ENCODE measurements at regions not wholly inside any gene's neighbourhood (a gene's known extent, or its start where the extent isn't known, plus 50 kb on each side); places are given as distances from the start of the nearest gene placed in this dataset.

DNA sequence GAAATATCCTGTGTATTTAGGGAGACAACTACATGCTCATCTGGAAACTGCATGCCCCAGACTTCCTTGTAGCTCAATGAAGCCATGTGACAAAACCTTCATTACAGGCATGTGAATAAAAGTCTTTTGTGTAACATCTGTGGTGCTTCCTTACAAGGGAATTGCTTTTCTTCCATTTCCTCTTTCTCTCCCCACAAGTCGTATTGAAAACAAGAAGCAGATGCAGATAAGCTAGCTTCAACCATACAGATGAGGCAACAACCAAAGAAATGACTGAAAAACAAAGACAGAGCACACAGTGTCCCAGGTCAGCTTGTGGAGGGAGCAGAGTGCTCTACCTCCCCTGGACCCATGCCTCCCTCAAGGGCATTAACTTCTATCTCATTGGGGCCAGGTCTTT lies 115.8 kb upstream of the INPP4B start:
- DNase-seq (ENCODE audit: low read depth): peak; percentile 43

DNA sequence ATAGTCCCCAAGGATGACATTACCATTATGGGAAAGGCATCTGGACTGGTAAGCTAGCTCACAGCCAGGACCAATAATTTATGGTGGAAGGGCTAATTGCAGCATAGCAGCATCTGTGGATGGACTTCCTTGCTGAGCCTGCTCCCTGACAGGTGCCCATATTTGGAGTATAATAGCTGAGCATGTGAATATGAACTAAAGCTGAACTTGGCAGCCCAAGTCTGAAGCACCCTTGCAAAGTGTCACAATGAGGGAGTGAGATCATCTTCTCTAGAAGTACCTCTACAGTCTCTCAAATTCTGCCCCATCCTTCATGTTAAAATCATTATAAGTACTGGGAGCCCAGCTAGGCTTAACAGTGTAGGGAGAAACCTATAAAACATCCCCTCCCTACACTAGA lies 128.2 kb upstream of the INPP4B start:
- no peak for DNase-seq (ENCODE audit: low read depth)

GRCh38 chr4:142975618-142976017 lies 129.5 kb upstream of the INPP4B start:
- DNase-seq (ENCODE audit: low read depth): no peak

- DNase-seq (ENCODE audit: low read depth): no peak
Measured at GRCh38 chr4:142976482-142976881, 130.4 kb upstream of the INPP4B start.

DNA sequence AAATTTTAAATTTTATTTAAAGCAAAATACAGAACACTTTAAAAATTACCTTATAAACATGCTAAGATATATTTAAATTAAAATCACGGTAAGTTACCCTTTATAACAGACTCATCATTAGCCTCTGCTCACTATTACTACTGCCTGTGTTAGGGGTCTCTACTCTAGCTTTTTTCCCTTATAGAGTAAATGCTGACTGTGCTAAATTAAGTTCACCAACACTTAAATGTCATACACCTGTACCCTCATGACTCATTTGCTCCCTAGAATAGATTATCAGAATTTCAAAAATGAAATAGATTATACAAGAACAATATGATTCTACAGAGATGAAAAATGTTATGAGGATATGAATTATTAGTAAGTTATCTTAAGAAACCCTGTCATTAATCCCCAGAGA lies 131.1 kb upstream of the INPP4B start:
- no peak for DNase-seq (ENCODE audit: low read depth)

DNA sequence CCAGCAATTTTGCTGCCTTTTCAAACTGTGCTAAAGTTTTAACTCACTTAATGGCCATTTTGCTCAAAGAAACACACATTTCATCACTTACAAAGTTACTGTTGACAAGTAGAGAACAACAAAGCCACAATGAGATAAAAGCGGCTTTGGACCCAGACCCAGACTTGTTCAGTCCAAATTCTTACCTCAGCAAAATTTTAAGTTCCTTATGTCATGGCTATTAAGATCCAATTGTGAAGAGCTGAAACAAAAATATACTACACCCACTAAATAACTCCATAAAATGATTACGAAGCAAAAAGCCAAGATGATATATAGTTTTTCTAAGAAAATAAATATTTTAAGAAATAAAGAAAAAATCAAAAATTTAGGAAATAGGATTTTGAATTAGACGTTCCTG lies 137.0 kb upstream of the INPP4B start:
- no peak for DNase-seq (ENCODE audit: low read depth)

DNA sequence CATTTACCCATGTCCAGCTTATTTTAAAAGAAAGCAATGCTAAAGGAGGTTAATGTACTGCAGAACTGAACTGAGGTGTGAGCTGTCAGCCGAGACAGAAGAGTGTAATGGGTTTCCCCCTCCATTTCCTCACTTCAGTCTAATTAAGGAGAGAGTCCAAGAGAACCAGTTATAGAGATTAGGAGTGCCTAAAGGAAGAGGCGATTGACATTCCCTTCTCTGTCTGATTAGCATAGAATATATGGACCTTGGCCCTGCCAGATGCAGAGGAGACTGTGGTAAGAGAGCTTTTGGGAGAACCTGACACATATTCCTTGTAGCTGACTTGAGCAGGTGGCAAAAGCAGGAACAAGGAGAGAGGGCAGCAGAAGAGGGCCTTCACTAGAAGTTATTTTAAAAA lies 137.5 kb upstream of the INPP4B start:
- no peak for DNase-seq (ENCODE audit: low read depth)

DNA sequence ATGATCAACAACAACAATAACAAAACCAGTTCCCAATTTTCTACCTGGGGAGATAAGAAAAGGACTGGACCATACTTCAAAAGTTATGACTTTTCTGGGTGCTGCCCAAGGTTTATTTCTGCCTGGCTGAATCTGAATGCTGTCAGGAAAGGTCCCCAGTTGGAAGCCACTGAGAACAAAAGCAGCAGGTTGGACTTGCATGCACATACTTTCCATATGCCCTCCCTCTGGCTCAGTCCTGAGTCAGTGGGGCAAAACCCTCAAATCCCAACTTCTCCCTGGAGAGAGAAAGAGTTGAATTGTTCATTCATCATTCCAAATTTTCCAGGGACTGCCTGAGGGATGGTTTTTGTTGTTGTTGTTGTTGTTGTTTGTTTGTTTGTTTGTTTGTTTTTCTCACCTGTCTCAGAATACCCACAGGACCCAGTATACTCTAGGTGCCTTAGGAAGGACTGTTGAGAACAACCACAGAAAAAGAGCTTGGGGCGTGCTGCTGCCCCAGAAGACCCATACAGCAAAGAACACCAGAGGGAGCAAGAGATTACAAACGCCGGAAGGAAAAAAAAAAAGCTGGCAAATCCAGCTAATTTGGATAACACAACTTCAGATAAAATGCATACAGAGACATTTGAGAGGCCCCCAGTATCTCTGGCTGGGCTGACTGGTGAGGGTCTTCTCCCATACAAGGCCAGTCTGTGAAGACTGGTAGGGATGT lies 138.9 kb upstream of the INPP4B start:
- peak; percentile 26 for DNase-seq (ENCODE audit: low read depth)

- DNase-seq (ENCODE audit: low read depth): peak; percentile 58
Measured at GRCh38 chr4:143016171-143016570, 168.5 kb upstream of the USP38 start.

DNA sequence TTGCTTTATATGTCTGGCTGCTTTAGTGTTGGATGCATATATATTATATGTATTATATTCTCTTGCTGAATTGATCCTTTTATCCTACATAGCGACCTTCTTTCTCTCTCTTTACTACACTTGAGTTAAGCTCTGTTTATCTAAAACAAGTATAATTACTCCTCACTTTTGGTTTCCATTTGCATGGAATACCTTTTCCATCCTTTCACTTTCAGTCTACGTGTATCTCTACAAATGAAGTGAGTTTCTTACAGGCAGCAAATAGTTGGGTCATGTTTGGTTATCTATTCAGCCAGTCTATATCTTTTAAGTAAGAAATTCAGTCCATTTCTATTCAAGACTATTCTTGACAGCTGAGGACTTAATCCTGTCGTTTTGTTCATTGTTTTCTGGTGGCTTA lies 167.5 kb upstream of the USP38 start:
- no peak for DNase-seq (ENCODE audit: low read depth)

DNA sequence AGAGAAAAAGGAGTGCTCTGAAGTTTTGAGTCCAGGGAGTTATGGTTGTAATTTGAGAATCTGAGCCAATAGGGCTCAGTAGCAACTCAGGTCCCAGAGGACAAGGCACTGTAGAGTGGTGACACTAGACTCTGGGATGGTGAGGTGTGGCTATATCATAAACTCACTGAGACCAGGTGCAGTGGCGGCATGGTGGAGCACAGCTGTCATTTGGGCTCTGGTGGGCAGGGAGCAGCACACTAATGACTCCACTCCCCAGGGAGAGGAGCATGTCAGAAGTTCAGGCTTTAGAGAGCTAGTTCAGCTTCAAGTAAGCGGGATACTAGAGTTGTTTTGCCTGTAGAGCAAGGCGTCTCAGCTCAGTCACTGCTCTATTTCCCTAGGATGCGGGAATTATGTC lies 165.4 kb upstream of the USP38 start:
- no peak for DNase-seq (ENCODE audit: low read depth)

GRCh38 chr4:143021384-143021783 lies 163.3 kb upstream of the USP38 start:
- no peak for DNase-seq (ENCODE audit: low read depth)

GRCh38 chr4:143023239-143023918 lies 161.3 kb upstream of the USP38 start:
- peak; percentile 28 for DNase-seq (ENCODE audit: low read depth)

GRCh38 chr4:143025081-143025704 lies 159.5 kb upstream of the USP38 start:
- DNase-seq (ENCODE audit: low read depth): peak; percentile 73

DNA sequence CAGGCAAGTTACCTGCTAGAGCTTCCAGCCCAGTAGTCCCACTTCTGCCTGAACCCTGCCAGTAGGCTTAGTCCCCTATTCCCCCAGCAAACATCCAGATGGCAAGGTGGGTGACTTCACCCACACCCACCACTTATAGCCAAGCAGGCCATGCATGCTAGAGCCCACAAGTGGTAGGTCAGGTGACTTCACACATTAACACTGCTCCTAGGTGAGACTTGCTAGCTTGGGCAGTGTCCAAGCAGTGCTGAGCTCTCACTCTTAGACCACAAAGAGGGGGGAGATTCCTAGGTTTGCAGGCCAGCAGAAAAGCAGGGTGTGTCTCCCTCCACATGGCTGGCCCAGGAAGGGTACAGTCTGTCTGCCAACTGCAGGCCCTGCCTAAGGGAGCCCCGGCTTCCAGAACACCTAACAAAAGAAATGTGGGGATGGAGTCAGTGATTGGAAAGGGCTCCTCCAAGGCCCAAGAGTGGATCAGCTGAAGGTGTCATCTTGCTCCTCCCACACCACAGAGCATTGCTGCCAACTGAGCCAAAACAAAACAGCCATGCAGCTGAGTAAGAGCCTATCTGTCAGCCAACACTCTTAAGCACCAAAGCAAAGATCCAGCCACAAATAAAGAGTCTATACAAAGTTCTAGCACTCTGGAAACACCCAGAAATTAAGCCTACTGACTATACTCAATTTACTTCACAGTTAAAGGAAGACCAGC lies 158.1 kb upstream of the USP38 start:
- peak; percentile 24 for DNase-seq (ENCODE audit: low read depth)

DNA sequence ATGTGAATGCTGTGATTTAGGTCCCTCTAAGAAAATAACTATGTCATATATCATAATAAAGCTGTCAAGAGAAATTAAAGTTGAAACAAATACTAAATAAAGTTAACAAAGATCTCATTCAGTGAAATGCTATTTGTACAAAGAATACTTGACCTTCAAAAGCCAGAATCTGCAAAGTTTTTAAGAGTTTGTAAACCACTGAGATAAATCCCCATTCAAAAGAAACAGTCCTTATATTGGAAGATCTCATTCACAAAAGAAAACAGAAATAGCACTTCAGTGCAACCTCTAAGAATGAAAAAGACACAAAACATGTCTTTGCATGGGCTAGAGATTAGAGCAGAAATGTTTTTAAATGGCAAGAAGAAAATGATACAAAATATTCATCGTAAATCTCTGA lies 149.1 kb upstream of the USP38 start:
- no peak for DNase-seq (ENCODE audit: low read depth)

DNA sequence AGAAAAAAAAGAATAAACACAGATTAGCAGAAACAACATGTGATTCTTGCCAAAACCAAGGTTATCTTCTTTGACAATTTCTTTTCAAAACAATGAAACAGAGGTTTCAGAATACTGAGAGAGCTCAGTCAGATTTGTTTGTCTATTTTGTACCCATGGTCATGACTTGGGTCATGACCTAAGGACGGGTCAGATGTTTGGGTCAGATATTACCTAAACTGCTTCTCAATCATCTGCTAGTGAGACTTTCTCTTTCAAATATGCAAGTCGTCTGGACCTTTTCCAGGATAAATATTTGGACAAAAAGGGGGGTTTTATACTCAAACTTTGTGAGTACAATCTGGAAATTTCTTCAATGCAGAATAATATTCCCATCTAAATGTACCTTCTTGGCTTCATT lies 148.3 kb upstream of the USP38 start:
- no peak for DNase-seq (ENCODE audit: low read depth)

GRCh38 chr4:143046454-143046853 lies 138.3 kb upstream of the USP38 start:
- DNase-seq (ENCODE audit: low read depth): no peak

DNA sequence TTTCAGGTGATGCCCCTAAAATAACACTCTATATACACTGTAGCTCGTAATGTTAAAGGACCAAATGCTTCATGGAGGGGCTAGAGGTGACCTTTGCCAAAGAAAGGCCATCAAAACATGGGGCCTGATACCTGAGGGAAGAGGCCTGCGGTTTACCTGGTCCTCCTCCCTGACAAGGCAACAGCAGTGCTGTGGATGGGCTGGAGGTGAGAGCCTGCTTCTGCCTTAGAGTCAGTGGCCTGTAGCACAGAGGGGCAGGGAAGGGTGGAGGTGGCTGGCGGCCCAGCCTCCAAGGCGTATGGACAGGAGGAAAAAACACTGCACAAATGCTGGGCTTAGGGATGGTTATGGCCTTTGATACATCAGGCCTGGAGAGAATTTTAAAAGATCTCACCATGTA lies 137.8 kb upstream of the USP38 start:
- no peak for DNase-seq (ENCODE audit: low read depth)

DNA sequence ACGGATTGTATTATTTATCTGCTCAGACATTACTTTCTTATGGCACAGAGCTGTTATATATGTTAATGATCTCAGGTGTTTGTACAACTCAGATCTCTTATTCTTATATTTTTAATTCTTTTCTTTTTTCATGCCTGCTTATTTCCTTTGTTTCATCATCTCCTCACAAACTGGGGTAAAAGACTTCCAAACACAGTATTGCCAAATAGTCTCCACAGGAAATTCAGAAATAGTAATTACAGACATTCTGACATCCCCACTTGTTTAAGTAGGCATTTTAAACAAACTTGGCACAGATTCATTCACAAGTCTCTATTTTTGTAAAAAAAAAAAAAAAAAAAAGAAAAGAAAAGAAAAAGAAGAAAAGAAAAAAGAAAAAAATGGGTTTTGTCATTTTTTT lies 129.7 kb upstream of the USP38 start:
- DNase-seq (ENCODE audit: low read depth): no peak

DNA sequence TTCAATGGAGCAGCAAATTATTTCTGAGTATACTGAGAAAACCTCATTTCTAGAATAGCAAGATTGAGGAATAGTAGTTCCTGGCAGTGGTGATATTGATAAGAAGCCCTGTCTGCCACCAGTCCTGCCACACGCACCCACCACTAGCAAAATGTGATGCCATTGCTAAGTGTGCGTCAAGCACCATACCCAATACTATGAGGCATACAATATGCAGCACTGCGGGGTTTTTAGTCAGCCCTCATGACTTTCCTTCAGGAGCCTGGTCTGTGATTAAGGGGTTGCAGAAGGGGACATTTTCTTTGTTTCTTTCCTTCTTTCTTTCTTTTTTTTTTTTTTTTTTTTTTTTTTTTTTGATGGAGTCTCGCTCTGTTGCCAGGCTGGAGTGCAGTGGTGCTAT lies 128.7 kb upstream of the USP38 start:
- DNase-seq (ENCODE audit: low read depth): no peak

DNA sequence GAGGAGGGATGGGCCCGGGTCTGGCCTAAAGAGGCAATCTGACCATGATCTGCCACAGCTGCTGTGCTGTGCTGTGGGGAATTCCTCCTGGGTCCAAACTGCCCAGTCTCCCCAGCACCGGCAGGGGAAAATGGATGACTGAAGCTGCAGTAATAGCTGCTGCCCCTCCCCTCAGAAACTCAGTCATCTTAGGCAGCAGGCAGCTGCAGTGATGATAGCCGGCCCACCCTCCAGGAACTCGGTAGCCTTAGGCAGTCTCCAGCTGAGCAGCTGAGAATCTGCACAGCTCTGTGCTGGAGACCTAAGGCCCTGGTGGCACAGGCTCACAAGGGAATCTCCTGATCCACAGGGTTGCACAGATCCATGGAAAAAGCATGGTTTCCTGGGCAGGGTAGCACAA lies 113.4 kb upstream of the USP38 start:
- no peak for DNase-seq (ENCODE audit: low read depth)
